ENCODE measurements at regions not wholly inside any gene's neighbourhood (a gene's known extent, or its start where the extent isn't known, plus 50 kb on each side); places are given as distances from the start of the nearest gene placed in this dataset.
"Not testable (repeated sequence)": the region's sequence is repeated elsewhere in the genome, so short reads cannot be mapped to it uniquely, and the experiment has no call there.

DNA sequence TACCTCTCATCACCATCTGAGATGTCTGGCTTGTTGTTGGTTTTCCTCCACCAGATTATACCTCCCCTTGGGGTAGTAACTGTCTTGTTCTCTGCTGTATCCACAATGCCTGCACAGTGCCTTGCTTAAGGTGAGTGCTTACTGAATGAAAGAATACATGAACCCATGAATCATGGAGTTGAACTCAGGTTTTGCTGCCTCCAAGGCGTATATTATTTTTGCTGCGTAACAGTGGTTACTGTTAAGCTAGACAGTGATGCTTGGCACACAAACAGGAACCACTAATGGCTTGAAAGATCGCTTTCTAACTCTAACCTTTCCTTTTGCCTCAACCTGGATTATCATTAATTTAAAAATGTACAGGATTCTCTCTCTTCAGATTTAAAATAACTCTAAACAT, 695.8 kb downstream of the TOX3 start:
- DNase-seq (ENCODE audit: low read depth): no peak

DNA sequence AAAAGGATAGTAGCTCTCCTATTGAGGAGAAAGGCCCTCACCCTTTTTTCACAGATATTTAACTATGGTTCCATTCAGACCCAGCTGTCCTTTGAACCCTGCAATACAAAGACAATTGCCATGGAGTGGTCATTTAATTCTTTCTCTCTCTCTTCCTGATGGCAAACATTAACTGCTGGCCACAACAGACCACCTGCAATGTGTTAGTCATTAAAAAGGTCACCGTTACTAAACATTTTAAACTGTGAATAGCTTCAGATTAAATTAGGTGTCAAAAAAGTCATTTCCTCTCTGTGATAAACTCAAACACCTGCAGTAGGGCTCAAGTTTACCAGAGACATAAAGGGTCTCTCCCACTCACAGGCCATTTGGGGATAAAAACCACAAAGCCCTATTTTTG, 697.2 kb downstream of the TOX3 start:
- no peak for DNase-seq (ENCODE audit: low read depth)

DNA sequence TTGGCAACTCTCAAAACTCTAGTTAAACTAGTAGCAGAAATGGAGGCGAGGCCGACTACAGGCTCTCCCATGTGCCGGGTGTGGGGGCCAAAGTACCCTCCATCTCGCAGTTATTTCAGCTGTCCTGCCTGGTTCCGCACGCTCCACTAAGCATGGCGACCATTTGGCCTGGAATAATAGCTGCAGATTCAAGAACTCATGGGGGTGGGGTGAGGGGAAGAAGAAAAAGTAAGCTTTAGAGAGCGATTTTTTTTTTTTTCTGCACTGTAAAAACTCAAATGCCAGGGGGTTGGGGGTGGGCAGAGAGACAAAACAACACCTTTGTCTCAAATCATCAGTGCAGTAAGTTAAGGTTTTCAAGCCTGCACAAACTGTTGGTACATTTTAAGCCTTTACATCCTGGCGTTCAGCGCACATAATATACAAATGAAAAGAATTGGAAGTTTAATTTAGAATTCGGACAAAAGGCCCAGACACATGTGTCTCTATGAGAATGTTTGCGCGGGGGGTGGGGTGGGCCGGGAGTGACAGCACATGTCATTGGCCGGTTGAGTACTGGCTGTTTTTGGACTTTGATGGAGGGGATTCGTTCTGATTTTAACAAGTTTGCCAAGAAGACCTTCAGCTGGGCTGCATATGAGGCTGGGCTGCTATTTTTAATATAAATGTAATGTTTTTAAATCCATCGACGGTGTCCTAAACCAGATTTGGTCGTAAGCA, 694.7 kb upstream of the SALL1 start:
- no peak for DNase-seq (ENCODE audit: low read depth)

DNA sequence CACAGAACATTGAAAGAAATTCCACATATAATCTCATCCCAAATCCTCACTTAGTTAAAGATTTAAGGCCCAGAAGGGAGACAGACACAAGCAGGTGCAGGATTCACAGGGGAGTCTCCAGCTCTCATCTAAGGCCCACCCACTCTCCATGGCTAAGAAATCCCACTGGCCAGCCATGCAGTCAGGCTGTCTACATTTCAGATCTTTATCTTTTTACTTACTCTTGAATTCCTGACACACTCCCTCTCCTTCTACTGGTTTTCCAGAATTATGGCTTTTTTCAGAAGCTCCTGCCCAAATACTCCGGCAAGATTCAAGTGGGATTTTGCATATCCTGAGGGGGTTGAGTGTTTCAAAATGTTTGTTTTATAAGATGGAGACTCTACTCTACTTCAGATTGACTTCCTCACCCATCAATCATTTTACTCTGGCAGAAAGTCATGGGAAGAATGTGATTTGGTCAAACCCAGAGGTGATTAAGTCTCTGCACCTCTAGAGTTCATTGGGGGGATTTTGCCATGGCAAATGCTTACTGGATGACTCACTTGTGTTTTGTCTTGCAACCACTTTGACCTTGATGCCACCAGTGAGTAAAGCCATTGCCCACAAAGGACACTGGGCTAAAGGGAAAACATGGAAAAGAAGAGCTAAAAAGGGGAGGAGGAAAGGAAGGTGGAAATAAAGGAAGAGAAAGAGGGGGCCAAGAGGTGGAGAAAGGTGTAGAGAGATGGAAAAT, 688.8 kb upstream of the SALL1 start:
- no peak for DNase-seq (ENCODE audit: low read depth)

DNA sequence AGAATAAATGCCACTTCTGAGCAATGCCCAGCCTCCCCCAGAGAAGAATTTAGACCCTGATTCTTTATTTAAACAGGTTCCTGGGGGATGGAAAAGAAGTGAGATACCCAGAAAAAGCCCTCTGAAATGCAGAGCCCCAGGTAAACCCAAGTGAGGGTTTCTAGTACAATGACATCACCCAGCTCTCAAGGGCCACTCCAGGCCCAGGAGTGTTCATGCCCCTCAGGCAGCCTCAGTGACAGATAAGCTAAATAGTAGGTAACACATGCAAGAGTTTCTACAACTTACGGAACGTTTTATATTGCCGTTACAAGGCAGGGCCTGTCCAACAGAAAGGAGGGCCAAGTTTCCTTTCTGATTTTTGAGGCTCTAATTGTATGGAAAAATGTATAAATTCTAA, 683.7 kb upstream of the SALL1 start:
- no peak for DNase-seq (ENCODE audit: low read depth)

DNA sequence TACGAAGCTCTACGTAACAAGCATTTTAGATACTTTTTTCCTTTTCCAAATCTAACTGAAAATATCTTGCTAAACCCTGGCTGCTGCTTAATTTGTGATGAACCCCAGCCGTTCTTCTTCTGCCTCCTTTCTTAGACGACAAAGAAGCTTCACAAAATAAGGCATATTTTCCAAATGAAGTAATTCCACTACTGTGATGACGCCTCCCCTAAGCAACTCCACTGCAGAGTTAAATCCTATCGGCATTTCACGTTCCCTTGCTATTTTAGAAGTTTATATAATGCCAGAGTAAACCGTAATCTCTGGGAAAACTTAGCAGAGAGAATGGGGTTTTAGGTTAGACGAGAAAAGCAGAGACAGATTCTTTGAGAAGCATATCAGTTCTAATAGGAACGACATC, 683.1 kb upstream of the SALL1 start:
- no peak for DNase-seq (ENCODE audit: low read depth)

DNA sequence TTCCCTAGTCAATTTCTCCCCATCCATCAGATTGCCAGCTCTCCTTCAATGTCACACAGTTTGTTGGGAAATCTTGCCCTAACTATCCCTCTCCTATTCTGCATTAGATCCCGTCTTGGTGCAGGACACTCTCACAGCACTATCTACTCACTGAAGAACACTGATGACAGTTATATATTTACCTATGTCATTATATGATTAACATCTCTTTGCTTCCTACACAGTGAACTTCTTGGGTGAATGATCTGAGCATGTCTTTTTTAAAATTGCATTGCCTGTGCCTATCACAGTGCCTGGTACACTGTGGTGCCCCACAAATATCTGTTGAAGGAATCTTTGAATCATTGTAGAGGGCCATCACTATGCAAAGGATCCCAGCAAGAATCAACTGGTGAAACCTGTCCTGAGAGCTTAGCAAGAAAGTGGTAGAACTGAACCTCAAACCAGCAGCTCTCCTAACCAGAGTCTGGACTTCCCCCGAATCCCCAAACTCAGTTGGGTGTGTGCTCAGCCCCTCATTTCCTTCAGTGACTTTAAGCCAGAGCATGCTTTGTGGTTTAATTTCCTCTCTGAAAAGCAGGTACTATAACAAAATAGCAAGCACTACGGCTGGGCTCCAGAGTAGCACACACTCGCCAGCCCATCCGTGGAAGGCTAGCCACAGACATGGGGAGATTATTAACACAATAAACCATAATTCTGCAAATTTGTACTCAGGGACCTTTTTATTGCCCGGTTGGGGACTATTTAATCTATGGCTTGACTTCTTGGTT, 680.7 kb upstream of the SALL1 start:
- DNase-seq (ENCODE audit: low read depth): no peak

DNA sequence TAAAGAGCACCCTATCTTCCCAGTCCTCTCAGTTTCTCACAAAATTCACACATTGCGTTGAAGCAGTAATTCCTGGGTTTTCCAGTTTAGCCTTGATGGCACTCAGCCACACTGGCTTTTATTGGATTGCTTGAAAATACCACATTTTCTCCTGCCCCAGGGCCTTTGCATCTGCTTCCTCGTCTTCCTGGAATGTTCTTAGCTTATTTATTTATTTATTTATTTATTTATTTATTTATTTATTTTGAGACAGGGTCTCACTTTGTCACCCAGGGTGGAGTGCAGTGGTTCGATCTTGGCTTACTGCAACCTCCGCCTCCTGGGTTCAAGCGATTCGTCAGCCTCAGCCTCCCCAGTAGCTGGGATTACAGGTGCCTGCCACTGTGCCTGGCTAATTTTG, 680.0 kb upstream of the SALL1 start:
- not testable (repeated sequence) for DNase-seq (ENCODE audit: low read depth)

DNA sequence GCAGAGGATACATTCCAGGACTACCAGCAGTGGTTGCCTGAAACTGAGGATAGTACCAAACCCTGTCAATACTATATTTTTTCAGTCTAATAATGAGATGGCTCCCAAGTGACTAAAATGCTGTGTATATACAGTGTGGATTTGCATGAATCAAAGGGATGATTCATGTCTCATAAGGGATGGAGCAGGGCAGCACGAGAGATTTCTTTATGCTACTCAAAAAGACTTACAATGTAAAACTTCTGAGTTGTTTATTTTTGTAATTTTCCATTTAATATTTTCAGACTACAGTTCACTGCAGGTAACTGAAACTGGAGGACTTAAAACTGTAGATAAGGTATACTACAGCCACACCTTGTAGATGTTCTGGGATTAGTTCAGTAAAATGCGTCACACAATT, 674.7 kb upstream of the SALL1 start:
- DNase-seq (ENCODE audit: low read depth): no peak

DNA sequence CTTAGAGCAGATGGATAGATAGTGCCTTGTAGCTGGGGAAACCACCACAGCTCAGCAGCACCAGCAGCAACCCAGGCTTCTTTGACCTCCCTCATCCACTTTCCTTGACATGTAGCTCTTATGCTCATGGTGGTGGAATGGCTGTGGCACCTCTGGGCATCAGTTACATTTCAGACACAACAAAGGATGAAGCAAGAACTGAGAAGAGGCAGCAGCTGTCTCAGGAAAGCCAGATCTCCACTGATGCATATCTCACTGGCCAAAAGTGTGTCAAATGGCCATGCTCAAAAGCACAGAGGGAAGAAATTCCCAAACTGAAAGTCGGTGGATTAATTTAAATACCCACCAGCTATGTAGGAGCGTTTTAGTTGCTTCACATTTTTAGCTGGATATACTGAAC, 671.4 kb upstream of the SALL1 start:
- no peak for DNase-seq (ENCODE audit: low read depth)

DNA sequence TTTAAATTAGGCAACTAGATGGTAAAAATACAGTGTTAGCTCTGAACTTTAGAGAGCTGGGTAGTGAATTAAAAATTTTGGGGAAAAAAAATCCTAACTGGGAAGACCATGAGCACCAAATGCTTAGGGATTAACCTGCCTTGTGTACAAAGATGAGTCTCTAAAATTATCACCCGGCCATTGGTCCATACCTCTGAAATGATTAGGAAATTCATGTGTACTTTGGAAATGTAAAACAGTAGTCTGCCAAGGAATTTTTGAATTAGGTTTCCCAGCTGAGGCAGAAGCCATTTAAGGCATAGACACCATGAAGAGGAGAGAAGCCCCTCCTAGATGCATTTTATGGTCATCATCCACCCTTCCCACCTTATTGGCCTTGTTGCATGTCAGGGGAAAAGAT, 670.5 kb upstream of the SALL1 start:
- DNase-seq (ENCODE audit: low read depth): no peak

DNA sequence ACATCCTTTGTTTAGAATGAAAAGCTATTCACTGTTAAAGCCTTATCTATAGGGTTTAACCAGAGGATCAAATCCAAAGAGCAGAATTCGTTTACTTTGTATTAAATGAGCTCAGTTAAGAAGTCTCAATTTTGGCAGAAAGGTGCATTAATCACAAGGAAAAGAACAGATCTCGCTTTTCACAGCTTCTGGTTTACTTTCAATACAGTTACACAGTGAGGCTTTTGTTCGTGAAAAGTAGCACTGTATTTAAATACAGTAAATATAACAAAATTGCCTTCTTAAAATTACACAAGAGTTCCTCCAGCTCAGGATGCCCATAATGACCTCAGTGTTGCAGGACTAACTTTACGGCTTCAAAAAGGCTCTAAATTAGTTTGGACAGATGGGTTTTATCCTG, 669.1 kb upstream of the SALL1 start:
- DNase-seq (ENCODE audit: low read depth): no peak

DNA sequence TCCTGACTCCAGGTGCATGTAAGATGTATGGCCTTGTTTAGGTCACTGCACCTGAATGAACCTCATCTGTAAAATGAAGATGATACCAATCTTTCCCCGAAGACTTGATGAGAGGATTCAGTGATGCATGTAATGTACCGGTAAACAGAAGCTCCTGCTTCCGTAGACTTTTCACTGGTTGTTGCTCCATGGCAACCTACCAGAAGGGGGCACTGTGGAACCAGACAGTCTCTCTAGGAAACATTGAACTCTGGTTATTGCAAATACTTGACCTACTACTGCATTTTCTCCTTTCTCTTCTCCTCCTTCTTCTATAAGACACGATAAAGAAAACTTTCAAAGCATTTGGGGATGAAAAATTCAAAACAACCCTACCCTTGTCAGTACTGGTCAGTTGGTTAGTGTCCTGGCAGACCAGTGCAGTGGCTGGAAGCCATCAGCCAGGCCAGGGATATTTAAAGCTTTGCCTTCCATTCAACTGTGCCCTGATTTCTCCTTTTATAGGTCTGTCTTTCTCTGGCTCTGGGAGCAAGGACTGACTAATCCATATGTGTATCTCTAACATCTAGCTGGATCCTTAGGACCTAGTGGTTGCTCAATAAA, 667.4 kb upstream of the SALL1 start:
- DNase-seq (ENCODE audit: low read depth): peak; percentile 38

DNA sequence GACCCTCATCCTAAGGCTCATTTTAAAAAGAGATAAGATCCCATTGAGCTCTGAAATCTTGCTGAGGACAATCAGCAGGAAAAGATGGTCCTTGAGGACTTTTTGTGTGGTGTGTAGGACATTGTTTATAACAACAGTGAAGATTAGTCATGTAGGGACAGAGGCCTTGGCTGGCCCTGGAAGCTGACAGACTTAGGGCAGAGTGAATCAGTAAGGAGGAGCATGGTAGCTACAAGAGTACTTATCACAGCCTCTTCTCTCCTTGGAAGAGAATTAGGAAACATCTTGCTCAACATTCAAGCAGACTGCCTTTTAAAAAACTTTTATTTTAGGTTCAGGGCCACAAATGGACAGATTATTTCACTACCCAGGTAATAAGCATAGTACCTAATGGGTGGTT, 665.9 kb upstream of the SALL1 start:
- peak; percentile 2 for DNase-seq (ENCODE audit: low read depth)

DNA sequence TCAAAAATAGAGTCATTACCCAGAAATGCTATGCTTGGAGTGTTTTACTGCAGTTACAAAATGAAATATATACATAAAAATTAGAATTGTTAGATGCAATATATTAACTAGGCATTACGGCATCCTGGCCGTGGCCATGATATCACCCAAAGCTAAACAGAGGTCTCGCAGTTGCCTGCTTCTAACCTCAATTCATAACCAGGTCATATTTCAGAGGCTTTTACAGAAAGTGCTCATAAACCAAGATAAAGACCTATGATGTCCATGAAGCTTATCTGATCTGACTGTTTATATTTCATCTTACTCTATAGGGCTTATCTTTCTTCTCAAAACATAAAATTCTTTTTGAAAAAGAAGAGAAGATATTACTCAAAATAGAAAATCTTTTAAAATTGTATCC, 664.5 kb upstream of the SALL1 start:
- no peak for DNase-seq (ENCODE audit: low read depth)

DNA sequence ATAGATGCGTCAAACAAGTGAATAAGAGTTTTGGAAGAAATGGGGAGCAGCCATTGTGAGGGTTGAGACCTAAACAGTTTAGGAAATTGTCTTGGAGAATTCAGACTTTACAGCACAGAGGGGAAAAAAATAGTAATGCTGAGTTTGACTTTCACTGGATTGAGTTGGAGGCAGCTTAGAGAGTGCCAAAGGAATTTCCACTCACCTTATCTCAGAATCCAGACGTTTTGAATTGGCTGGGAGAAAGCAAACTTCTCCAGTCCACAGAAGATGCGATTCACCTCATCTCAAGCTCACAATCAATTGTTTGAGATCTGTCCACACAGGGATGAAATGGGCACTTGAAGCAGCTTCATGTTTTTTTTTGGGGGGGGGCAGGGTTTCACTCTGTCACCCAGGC, 663.5 kb upstream of the SALL1 start:
- DNase-seq (ENCODE audit: low read depth): no peak

DNA sequence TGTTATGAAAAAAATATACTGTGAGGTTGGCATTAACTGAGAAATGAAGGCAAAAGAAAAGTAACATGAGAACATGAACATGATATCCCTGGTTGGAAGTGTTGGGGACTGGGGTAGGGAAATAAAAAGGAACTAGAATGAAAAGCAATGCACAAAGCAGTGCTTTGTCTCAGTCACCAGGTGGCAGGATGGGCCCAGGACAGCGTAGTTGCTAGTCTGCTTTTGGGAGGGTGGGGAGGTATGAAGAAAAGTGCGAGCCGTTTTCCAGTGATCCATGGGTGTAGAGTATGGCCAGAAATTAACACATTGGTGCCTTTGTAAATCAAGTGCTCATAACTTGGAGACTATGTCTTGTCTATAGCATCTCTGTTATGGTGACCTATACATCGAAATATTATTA, 662.5 kb upstream of the SALL1 start:
- no peak for DNase-seq (ENCODE audit: low read depth)

DNA sequence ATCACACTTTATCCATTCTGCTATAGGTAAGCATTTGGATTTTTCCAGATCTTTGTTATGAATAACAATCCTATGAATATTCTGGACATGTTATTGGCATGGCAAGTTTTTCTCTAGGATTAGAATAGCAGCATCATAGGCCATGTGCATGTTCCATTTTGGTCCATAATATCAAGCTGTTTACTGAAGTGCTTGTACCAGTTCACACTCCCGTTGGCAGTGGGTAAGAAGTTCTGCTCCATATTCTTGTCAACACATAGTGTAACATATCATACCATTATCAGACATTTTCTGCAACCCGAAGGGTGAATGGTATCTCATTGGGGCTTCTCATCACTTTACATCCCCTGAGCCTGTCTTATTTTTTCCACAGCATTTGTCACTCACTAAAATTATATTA, 661.9 kb upstream of the SALL1 start:
- DNase-seq (ENCODE audit: low read depth): no peak

DNA sequence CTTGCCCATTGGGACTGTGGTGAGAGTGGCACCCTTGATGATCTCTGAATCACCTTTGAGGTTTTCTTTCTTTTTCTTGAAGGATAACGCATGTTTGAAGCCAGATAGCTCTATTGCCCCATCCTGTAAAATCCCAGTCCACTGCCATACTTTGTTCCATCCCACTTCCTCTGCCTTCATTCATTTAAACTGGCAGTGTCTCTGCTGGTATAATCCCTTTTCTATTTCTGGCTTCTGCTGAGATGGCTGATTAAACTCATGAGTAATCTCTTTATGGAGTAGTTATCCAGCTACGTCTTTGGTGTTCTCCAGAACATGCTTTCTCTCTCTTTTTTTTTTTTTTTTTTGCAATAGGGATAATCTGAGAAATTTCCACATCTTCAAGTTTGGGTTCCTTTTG, 656.5 kb upstream of the SALL1 start:
- no peak for DNase-seq (ENCODE audit: low read depth)

DNA sequence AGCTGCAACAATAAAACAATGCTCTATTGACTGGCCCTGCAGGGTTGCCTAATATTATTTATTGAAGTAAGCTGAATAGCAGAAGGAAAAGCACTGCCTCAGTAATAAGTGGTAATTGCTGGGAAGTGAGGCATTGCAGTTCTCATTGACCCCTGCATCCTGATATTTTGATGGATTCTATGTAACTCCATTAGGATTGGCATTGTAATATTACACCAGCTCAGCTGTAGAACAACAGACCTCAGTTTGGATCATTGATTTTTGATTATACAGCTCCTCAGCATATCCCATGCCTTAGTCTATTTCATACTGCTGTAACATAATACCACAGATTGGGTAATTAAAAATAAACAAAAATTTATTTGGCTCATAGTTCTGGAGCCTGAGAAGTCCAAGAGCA, 650.6 kb upstream of the SALL1 start:
- DNase-seq (ENCODE audit: low read depth): no peak

DNA sequence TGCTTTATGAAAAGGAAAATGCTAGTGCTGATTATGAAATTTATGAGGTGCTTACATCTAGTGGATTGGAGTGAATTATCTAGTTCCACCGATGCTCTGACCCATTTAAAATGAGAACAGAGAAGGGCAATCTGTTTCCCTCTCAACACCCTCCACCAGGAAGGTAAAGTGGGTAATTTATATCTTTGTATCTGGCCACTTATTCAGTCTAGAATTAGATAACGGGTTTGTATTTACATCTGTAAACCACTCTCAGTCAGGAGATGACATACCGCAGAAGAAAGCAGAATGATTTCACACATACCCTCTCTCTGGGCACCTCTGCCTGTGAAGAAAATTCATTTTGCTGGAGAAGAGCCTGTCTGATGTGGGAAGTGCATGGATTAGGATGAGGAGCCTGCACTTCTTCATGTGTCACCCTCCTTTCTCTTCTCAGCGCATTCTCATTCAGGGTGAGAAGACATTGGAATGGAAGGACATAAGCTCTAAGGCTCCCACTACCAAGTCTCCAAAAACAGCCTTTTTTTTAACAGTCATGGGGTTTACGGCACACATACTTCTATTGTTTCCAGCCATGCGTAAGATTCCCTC, 646.7 kb upstream of the SALL1 start:
- DNase-seq (ENCODE audit: low read depth): no peak

DNA sequence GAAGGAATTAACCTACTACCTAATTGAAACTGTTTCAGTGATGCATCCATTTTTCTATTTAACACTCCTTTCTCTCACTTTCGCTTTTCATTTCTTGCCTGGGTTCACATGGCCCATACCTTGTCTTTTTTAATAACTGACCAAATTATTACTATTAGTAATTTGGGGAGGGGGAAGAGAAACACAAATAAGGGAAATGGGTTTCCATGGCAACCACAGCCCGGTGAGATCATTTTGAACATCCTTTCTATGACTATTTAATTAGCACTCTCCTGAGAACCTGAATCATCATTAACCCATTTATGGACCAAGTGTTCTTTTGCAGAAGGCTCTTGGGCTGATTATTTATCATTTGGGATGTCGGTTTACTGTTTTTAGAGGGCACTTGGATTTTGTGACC, 628.2 kb upstream of the SALL1 start:
- DNase-seq (ENCODE audit: low read depth): no peak
